ENCODE measurements at regions not wholly inside any gene's neighbourhood (a gene's known extent, or its start where the extent isn't known, plus 50 kb on each side); places are given as distances from the start of the nearest gene placed in this dataset.
"Not testable (repeated sequence)": the region's sequence is repeated elsewhere in the genome, so short reads cannot be mapped to it uniquely, and the experiment has no call there.

DNA sequence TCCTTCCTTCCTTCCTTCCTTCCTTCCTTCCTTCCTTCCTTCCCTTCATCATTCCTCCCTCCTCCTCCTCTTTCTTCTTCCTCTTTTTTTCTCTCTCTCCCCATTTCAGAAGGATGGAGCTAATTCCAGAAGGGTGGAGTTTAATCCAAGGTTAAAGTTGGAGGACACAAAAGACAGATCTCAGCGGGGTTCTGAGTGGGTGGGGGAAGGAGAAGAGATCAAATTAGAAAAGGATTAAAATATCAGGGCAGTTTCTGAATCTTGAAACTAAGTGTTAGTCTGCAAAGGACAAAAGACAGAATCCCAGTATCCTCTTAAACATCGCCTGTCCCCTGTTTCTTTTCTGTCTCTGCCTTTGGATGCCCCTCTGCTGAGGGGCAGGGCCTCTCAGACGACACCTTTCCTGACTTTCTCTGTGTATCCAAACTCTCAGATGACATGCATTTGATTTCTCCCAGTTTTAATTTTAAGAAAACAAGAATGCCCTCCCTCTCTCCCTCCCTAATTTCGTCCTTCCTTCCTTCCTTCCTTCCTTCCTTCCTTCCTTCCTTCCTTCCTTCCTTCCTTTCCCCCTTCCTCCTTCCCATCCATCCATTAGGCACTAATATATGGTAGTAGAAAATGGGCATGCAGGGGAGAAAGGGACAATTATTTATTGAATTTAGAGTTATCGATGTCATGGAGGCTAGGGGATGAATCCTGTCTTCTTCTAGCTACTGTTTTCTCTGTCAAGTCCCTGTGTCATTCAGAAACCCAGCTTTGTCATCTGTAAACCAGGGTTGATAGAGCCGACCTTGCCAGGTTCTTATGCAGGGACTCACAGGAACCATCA, 269.1 kb downstream of the VRK1 start:
- 4% methylated on average over 5 of the region's 6 CpGs for WGBS (ENCODE audit: low lambda C conversion rate)
- Histone ChIP-seq H3K4me3 (ENCODE audit: low read depth in 2 of 2, low read length in 1 of 2) (no peak overlapping the region), H3K4me2 (no peak overlapping the region), H3K4me1 (ENCODE audit: control insufficient read depth in 1 of 2, insufficient read depth in 2 of 2, low read depth in 1 of 2, low read length in 1 of 2) (no peaks in the 10 kb centered on the region; a peak in 1 of 4 replicates), H4K20me1 (ENCODE audit: insufficient read depth) (no peaks in the 10 kb centered on the region), H3K9me3 (no peaks in the 10 kb centered on the region), H3K27ac (ENCODE audit: low read depth in 2 of 2, low read length in 1 of 2) (no peak overlapping the region), H3K9ac (no peak overlapping the region), H3F3A (replicated peaks; ENCODE audit: insufficient read depth) (no peaks in the 10 kb centered on the region), H3K27me3 (ENCODE audit: insufficient read depth) (no peaks in the 10 kb centered on the region), H3K9me2 (no peaks in the 10 kb centered on the region), H3K79me2 (ENCODE audit: insufficient read depth) (no peaks in the 10 kb centered on the region), H2AFZ (ENCODE audit: low read depth) (no peak overlapping the region), H3K36me3 (replicated peaks in 1 of 2; ENCODE audit: control insufficient read depth in 1 of 2, insufficient read depth in 2 of 2, low read length in 1 of 2) (no peaks in the 10 kb centered on the region)
- no peak for DNase-seq
- CTCF ChIA-PET = no interaction called here
- no peak for TF ChIP-seq SIN3A (IDR thresholded peaks at IDR 0.05; ENCODE audit: borderline replicate concordance, low read depth, low read length)
- POLR2A ChIA-PET = no interaction called here

- DNase-seq; H3K27me3 ChIP-seq (ENCODE audit: insufficient read depth); H2AFZ ChIP-seq (ENCODE audit: low read depth); H3K9me3 ChIP-seq; H3F3A ChIP-seq (replicated peaks; ENCODE audit: insufficient read depth); H3K9ac ChIP-seq; POLR2A ChIA-PET; H4K20me1 ChIP-seq (ENCODE audit: insufficient read depth); H3K4me3 ChIP-seq (ENCODE audit: low read depth in 2 of 2, low read length in 1 of 2); H3K36me3 ChIP-seq (replicated peaks in 1 of 2; ENCODE audit: control insufficient read depth in 1 of 2, insufficient read depth in 2 of 2, low read length in 1 of 2); H3K27ac ChIP-seq (ENCODE audit: low read depth in 2 of 2, low read length in 1 of 2); H3K4me2 ChIP-seq; H3K4me1 ChIP-seq (ENCODE audit: control insufficient read depth in 1 of 2, insufficient read depth in 2 of 2, low read depth in 1 of 2, low read length in 1 of 2); H3K9me2 ChIP-seq; H3K79me2 ChIP-seq (ENCODE audit: insufficient read depth): not testable (repeated sequence)
- CTCF ChIA-PET = interaction anchor here (0.9 kb wide), 1 partner anchor 312 kb away, joined by 3 read pairs; no protein-coding TSS in a partner anchor
- WGBS (ENCODE audit: low lambda C conversion rate) = 76% methylated on average over 1 of the region's 1 CpG
Observed at GRCh38 chr14:97068293-97068692, 271.1 kb downstream of the VRK1 start.

GRCh38 chr14:97070259-97070658, 273.1 kb downstream of the VRK1 start:
- Histone ChIP-seq H3K9me2 (no peaks in the 10 kb centered on the region), H3K27me3 (ENCODE audit: insufficient read depth) (no peaks in the 10 kb centered on the region), H3K9ac (no peak overlapping the region), H3K4me1 (ENCODE audit: control insufficient read depth in 1 of 2, insufficient read depth in 2 of 2, low read depth in 1 of 2, low read length in 1 of 2) (no peaks in the 10 kb centered on the region; a peak in 1 of 4 replicates), H2AFZ (ENCODE audit: low read depth) (no peak overlapping the region), H4K20me1 (ENCODE audit: insufficient read depth) (no peaks in the 10 kb centered on the region), H3K27ac (ENCODE audit: low read depth in 2 of 2, low read length in 1 of 2) (no peak overlapping the region), H3K79me2 (ENCODE audit: insufficient read depth) (no peaks in the 10 kb centered on the region), H3F3A (replicated peaks; ENCODE audit: insufficient read depth) (no peaks in the 10 kb centered on the region), H3K4me3 (ENCODE audit: low read depth in 2 of 2, low read length in 1 of 2) (no peak overlapping the region), H3K9me3 (no peaks in the 10 kb centered on the region), H3K4me2 (no peak overlapping the region), H3K36me3 (replicated peaks in 1 of 2; ENCODE audit: control insufficient read depth in 1 of 2, insufficient read depth in 2 of 2, low read length in 1 of 2) (no peaks in the 10 kb centered on the region)
- WGBS (ENCODE audit: low lambda C conversion rate) = 49% methylated on average over 6 of the region's 6 CpGs
- no peak for DNase-seq
- ChIA-PET POLR2A (no interaction called here), CTCF (no interaction called here)
- TF ChIP-seq YY1 (IDR thresholded peaks at IDR 0.05; ENCODE audit: low read depth) (no peak), RCOR1 (IDR thresholded peaks at IDR 0.05; ENCODE audit: low read length) (no peak), FOXJ3 (CRISPR knock-in tag; IDR thresholded peaks at IDR 0.05) (no peak), NFIC (IDR thresholded peaks at IDR 0.05; ENCODE audit: borderline replicate concordance) (no peak), GATA2 (CRISPR knock-in tag; IDR thresholded peaks at IDR 0.05) (no peak), FOSL2 (IDR thresholded peaks at IDR 0.05; ENCODE audit: borderline replicate concordance, low read depth) (no peak)

All from SK-N-SH (cell line).